PC-3 (cell line): ENCODE measurements at regions not wholly inside any gene's neighbourhood (a gene's known extent, or its start where the extent isn't known, plus 50 kb on each side); places are given as distances from the start of the nearest gene placed in this dataset.

Source experiments
- ATAC-seq: fragments of 200-7000 bp; cut with Tn5 transposase; 2 replicates; pipeline ENCODE4 v1.9.1; 2020; ENCODE audit warnings: mild to moderate bottlenecking, moderate library complexity
- BruUV-seq: library from RNA; stranded (reverse); fragments of 400-500 nt; replicated peaks from 2 replicates; lab custom pipeline; 2021; lab: Mats Ljungman, UMichigan
- CTCF ChIA-PET: fragments of 300-600 bp; sonication (Branson Sonifier 250); formaldehyde crosslinking; loops from one replicate; lab custom pipeline; 2022; ENCODE audit warnings: antibody characterized with exemption; lab: Charles Lee
- POLR2A ChIA-PET: fragments of 300-600 bp; sonication (Branson Sonifier 250); formaldehyde crosslinking; loops from one replicate; lab custom pipeline; 2022; ENCODE audit warnings: antibody characterized with exemption; ENCODE audit not compliant: unreplicated experiment; lab: Charles Lee
- DNase-seq: peaks from one replicate; pipeline ENCODE4 v3.0.0-alpha.2; 2015
- H2AFZ ChIP-seq: fragments of 300-600 bp; sonication (generic); 2 replicates; pipeline ENCODE4 v1.6.0; 2016; ENCODE audit warnings: antibody characterized with exemption, low read length
- H3F3A ChIP-seq: fragments of 300-600 bp; sonication (generic); one replicate; pipeline ENCODE4 v1.6.0; 2017; ENCODE audit warnings: antibody characterized with exemption, low read length, control low read depth, mild to moderate bottlenecking; ENCODE audit not compliant: unreplicated experiment
- H3K27ac ChIP-seq: fragments of 300-600 bp; sonication (generic); 2 replicates; pipeline ENCODE4 v1.5.1; 2016; ENCODE audit warnings: mild to moderate bottlenecking, low read length
- H3K27me3 ChIP-seq: fragments of 300-600 bp; sonication (generic); 2 replicates; pipeline ENCODE4 v1.6.1; 2016; ENCODE audit warnings: low read length, mixed read lengths
- H3K36me3 ChIP-seq: fragments of 300-600 bp; sonication (generic); 2 replicates; pipeline ENCODE4 v1.6.1; 2016; ENCODE audit warnings: low read depth, mixed run types, low read length, mixed read lengths
- H3K4me1 ChIP-seq: fragments of 300-600 bp; sonication (generic); 2 replicates; pipeline ENCODE4 v1.5.1; 2016; ENCODE audit warnings: low read length; ENCODE audit not compliant: insufficient read depth
- H3K4me2 ChIP-seq: fragments of 300-600 bp; sonication (generic); 2 replicates; pipeline ENCODE4 v1.6.0; 2016; ENCODE audit warnings: low read length
- H3K4me3 ChIP-seq: fragments of 300-600 bp; sonication (generic); 2 replicates; pipeline ENCODE4 v1.5.1; 2016; ENCODE audit warnings: mild to moderate bottlenecking, low read length, mixed read lengths
- H3K79me2 ChIP-seq: fragments of 300-600 bp; sonication (generic); 2 replicates; pipeline ENCODE4 v1.6.1; 2017; ENCODE audit warnings: low read length, mixed read lengths
- H3K9ac ChIP-seq: fragments of 300-600 bp; sonication (generic); 2 replicates; pipeline ENCODE4 v1.6.0; 2016; ENCODE audit warnings: mild to moderate bottlenecking, low read length
- H3K9me2 ChIP-seq: fragments of 300-600 bp; sonication (generic); replicated peaks from 2 replicates; pipeline ENCODE4 v1.6.1; 2016; ENCODE audit warnings: mixed run types, low read length, mixed read lengths
- H3K9me3 ChIP-seq: fragments of 300-600 bp; sonication (generic); 2 replicates; pipeline ENCODE4 v1.6.1; 2016; ENCODE audit warnings: low read length, mixed read lengths
- H4K20me1 ChIP-seq: fragments of 300-600 bp; sonication (generic); 2 replicates; pipeline ENCODE4 v1.6.1; 2016; ENCODE audit warnings: low read length, mixed read lengths
- EZH2 ChIP-seq: fragments of 300-600 bp; sonication (generic); IDR thresholded peaks from one replicate; pipeline ENCODE4 v1.6.1; 2017; ENCODE audit warnings: antibody characterized with exemption, mild to moderate bottlenecking, low read length; ENCODE audit not compliant: unreplicated experiment
- EZH2phosphoT487 ChIP-seq: fragments of 300-600 bp; sonication (generic); IDR thresholded peaks from 2 replicates; pipeline ENCODE4 v1.6.1; 2018; ENCODE audit warnings: mild to moderate bottlenecking, antibody characterized with exemption, low read length, borderline replicate concordance
- intact Hi-C: fragments of 100-400 bp; cut with micrococcal nuclease; formaldehyde crosslinking; loops from 2 replicates; pipeline ENCODE4 v1.9.0; 2023
- TF ChIP-seq, protein P1 (sequence below): fragments of 300-600 bp; sonication (generic); conservative IDR thresholded peaks from 2 replicates; pipeline ENCODE4 v1.5.1; 2017; ENCODE audit warnings: antibody characterized with exemption, low read depth, mild to moderate bottlenecking, low read length

- H3K9me3 ChIP-seq = 0 out of 2 replicates have a peak, but pooled peaks cover 8% of the 10 kb centered on the region
- no peak overlapping the region for H3K4me2 ChIP-seq
- TF ChIP-seq, protein P1, sequence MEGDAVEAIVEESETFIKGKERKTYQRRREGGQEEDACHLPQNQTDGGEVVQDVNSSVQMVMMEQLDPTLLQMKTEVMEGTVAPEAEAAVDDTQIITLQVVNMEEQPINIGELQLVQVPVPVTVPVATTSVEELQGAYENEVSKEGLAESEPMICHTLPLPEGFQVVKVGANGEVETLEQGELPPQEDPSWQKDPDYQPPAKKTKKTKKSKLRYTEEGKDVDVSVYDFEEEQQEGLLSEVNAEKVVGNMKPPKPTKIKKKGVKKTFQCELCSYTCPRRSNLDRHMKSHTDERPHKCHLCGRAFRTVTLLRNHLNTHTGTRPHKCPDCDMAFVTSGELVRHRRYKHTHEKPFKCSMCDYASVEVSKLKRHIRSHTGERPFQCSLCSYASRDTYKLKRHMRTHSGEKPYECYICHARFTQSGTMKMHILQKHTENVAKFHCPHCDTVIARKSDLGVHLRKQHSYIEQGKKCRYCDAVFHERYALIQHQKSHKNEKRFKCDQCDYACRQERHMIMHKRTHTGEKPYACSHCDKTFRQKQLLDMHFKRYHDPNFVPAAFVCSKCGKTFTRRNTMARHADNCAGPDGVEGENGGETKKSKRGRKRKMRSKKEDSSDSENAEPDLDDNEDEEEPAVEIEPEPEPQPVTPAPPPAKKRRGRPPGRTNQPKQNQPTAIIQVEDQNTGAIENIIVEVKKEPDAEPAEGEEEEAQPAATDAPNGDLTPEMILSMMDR = no peak
- no peak for TF ChIP-seq EZH2
- no peak for TF ChIP-seq EZH2phosphoT487
- H3K79me2 ChIP-seq = no peaks in the 10 kb centered on the region
- DNase-seq = no peak
- no peaks in the 10 kb centered on the region for H3K36me3 ChIP-seq
- no peaks in the 10 kb centered on the region for H3K27me3 ChIP-seq
- intact Hi-C loops = no loop called here
- BruUV-seq = no TSS peak
- H3F3A ChIP-seq = no peaks in the 10 kb centered on the region
- H3K27ac ChIP-seq = no peak overlapping the region
- ChIA-PET POLR2A (no interaction called here), CTCF (no interaction called here)
- no peak overlapping the region for H3K9ac ChIP-seq
- no peaks in the 10 kb centered on the region for H3K9me2 ChIP-seq
- H3K4me1 ChIP-seq = no peaks in the 10 kb centered on the region
- H2AFZ ChIP-seq = no peak overlapping the region
- no peak for ATAC-seq
- no peaks in the 10 kb centered on the region for H4K20me1 ChIP-seq
- no peak overlapping the region for H3K4me3 ChIP-seq
Observed at GRCh38 chr12:102534899-102535298, 54.5 kb upstream of the IGF1 start.

DNA sequence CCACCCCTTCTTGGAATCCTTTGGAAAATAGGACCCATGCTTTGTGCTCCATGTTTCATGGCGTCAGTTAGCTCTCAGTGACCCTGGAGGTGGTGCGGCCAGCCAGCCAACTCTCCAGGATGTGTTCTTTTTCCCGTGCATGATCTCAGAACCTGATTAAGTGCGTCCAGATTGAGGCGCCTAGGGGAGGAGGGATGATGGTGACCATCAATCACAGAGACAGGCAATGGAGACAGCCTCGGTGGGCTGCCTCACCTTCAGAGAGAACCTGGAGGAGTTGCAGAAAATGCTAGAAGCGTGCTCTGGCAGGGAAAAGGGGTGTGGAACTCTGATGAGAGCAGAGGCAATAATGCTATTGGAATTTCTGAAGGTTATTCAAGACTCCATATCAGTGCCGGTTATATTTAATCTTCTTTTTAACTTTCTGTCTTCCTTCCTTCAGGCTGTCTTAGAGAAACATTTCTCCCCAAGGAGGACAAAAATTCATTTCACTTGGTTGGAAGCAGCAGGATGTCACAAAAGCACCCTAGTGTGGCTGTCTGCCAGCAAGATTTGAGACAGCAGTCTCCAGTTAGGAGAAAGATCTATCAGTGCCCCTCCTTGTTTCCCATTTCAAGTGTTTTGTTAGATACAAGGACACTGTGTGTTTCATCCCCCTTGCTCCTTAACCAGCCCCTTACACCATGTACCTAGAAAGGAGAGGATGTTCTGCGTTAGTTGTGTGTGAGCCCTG, 53.3 kb upstream of the IGF1 start:
- H3K4me3 ChIP-seq = no peak overlapping the region
- TF ChIP-seq EZH2phosphoT487 = no peak
- no peak for TF ChIP-seq EZH2
- TF ChIP-seq, protein P1 = no peak
- H3K27me3 ChIP-seq = no peaks in the 10 kb centered on the region
- H3K9ac ChIP-seq = no peak overlapping the region
- no peak overlapping the region for H2AFZ ChIP-seq
- no TSS peak for BruUV-seq
- DNase-seq = no peak
- H3K9me2 ChIP-seq = no peaks in the 10 kb centered on the region
- H3K27ac ChIP-seq = no peak overlapping the region
- H4K20me1 ChIP-seq = no peaks in the 10 kb centered on the region
- ChIA-PET CTCF (no interaction called here), POLR2A (no interaction called here)
- no peaks in the 10 kb centered on the region for H3K36me3 ChIP-seq
- H3K4me1 ChIP-seq = no peaks in the 10 kb centered on the region
- no peaks in the 10 kb centered on the region for H3F3A ChIP-seq
- H3K4me2 ChIP-seq = no peak overlapping the region
- intact Hi-C loops = no loop called here
- H3K79me2 ChIP-seq = no peaks in the 10 kb centered on the region
- no peak for ATAC-seq
- H3K9me3 ChIP-seq = 0 out of 2 replicates have a peak, but pooled peaks cover 8% of the 10 kb centered on the region
